ENCODE measurements at regions not wholly inside any gene's neighbourhood (a gene's known extent, or its start where the extent isn't known, plus 50 kb on each side); places are given as distances from the start of the nearest gene placed in this dataset.

DNA sequence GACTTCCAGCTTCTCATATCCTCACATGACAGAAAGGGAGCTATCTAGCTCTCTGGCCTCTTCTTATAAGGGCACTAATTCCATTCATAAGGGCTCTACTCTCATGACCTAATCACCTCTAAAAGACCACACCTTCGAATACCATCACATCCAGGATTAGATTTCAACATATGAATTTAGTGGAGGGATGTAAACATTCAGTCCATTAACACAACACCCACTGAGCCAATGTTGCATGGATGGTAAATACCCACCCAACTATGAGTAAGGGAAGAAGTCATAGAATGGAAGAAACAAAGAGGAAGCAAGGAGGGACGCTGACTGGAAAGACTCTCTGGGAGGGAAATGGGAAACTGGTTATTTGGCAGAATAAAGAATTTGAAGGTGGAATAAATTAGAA is 112.6 kb upstream of the CCDC112 start:
- no peak for DNase-seq

DNA sequence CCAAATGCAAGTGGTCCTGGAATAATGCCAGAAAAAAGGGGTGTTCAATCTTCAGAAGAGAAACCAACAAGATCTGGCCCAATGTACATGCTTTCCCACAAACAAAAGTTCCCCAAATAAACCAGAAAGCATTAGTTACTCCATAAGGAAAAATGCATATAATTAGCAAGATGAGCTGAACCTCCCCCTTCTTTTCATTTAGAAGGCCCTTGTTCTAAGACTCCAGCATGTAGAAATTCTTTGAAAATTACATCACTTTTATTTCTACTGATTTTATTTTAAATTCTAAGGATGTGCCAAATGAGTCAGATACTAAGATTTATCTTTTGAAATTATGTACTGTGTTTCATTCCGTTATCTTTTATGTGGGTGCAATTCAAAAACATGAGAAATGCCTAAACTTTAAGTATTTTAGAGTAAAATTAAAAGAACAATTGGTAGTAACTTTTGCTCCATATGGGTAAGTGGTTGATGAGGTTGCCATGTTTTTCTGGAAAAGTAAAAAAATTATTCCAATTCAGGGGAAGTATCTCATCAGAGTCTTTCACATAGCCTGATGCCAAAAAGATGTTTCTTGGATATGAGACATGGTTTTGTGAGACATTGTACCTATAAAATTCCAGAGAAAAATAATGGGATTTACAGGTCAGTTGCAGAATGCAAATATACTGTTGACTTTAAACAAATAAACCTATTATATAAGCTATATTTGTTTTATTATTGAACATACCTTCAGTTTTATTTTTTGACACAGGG is 106.5 kb upstream of the CCDC112 start:
- DNase-seq = no peak

DNA sequence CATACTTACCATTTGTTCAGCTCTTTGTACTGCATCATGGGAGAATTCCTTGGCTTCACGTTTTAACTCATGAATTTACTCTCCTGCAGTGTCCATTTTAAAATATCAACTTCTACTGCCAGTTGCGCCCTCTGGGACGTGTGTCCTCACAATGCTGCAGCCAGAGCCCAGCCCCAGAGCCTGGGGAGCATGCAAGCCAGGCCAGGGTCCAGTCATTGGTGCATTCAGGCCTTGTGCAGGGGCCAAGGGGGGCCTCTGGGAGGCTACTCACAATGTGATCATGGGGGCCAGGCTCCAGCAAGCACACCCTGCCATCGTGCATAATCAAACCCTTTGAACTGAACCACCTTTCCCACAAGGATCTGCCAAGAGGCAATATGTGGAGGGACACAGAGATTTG is 105.6 kb upstream of the CCDC112 start:
- no peak for DNase-seq

DNA sequence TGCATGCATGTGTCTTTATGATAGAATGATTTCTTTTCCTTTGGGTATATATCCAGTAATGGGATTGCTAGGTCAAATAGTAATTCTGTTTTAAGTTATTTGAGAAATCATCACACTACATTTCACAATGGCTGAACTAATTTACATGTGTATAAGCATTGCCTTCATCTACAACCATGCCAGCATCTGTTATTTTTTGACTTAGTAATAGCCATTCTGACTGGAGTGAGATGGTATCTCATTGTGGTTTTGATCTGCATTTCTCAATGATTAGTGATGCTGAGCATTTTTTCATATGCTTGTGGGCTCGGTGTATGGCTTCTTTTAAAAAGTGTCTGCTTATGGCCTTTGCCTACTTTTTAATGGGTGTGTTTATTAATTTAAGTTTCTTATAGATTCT is 102.3 kb upstream of the CCDC112 start:
- DNase-seq = no peak

DNA sequence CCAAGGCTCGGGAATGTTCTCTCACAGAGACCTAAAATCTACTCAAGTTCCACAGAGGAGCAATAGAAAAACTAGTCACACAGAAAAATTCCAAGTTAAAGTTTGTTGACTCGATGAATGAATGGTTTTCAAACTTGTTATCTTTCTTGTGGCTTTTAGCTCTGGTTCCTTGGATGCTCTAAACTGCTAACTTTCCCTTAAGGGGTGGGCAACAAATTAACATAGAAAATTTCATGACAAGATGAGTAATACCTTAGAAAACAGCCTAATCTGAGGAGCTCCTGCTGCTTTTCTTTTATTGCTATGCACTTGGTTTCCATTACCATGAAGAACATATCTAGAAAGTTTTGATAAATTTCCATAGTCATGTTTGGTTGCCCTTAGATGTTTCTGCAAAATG is 100.2 kb upstream of the CCDC112 start:
- DNase-seq = no peak

DNA sequence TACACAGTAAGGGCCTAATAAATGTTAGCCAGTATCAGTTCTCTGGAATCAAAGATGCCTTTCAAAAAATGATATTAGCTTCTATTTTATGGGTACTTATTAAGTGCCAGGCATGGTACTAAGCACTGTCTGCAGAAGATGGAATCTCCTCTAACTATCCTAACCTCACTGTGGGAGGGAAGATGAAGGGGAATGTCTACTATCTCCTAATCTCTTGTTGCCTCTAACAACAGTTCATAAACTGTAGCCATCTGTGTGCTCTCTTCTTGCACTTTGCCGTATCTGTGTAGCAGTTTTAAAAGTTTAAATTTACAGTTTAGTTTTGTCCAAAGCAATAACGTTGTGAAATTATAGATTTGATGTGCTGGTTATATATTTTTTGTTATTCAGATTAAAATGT is 99.6 kb upstream of the CCDC112 start:
- DNase-seq = no peak

DNA sequence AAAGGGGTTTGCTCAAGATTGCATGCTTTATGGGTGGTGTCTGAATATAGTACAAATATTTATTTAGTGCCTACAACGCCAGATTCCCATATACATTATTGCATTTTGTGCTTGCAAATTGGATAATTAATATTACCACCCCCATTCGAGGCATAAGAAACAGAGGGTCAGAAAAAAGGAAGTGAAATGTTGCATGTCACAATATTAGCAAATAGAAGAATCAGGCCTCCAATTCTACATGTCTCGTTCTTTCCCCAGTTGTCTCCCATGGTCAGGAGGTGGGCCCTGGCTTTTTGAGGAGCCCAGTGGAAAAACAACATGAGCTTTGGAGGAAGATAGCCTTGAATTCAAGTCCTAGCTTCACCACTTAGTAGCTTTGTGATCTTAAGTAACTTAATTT is 98.1 kb upstream of the CCDC112 start:
- no peak for DNase-seq

DNA sequence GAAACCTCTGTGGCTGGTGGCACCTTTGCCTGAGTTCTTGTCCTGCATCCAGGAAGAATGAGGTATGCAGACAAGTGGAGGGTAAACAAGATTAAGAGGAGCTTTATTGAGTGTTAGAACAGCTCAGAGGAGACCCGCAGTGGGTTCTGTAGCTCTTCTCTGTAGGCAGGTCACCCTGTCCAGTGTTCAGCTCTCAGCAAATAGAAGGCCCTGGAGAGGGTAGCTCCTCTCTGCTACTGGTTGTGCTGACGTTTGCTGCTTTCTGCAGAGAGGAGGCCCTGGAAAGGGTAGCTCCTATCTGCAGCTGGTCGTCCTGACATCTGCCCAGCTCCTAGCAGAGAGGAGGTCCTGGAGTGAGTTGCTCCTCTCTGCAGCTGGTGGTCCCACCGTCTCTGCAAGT is 96.8 kb upstream of the CCDC112 start:
- no peak for DNase-seq

DNA sequence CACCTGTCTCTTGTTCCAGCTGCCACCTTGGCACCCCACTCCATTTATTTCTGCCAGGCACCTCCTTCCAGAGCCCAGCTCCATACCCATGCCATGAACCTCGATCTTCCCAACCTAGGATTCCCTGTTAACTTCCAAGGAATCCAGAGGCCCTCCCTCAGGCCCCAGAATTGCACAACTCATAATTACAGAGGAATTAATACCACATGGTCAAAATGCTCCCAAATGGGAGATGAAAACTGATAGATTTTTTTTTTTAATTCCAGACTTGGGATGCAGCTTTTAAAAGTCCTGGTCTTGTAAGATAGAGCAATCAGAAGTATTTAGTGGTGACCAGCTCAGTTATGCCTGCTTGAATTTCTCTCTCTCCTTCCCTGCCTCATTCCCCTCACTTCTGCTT is 96.2 kb upstream of the CCDC112 start:
- DNase-seq = no peak

DNA sequence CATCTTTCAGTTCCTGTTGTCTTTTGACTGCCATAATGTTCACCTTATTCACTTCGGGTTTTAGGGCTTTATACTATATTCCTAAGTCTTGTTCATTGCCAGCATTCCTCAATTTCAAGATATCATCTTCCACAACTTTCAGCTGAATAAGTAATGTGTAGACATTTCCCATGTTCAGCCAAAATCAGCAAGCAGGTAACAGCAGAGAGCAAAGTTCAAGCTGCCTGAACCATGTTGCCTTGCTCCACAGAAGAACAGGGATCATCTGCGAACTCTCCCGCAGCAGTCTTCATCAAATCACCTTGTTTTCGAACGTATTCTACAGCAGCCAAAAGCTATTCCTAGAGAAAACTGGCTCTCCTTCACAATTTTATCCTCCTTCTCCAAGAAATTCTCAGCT is 95.3 kb upstream of the CCDC112 start:
- DNase-seq = no peak

DNA sequence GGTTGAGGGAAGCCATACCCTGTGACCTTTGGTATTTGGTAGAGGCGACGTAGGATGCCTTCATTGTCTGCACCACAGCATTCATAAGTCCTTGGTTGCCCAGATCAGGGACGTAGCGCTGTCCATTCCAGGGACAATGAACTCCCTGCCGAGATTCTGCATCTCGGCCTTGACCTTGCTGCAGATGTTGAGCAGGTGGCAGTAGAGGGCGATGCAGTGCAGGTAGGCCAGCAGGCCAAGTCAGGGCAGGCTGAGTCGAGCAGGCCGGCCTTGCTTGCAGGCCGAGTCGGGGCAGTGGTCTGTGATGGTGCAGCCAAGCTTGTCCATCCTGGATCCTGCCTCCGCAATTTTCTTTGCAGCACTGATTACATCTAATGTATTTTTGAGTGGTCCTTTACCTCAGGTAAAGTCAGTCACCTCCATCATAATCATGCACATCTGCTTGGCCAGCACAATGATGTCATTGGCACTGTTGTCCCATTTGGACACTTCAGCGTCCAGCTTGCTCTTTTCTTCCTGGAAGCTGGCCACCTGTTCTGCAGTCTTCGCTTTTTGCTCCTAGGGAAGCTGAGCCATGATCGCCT is 93.4 kb upstream of the CCDC112 start:
- DNase-seq = no peak

DNA sequence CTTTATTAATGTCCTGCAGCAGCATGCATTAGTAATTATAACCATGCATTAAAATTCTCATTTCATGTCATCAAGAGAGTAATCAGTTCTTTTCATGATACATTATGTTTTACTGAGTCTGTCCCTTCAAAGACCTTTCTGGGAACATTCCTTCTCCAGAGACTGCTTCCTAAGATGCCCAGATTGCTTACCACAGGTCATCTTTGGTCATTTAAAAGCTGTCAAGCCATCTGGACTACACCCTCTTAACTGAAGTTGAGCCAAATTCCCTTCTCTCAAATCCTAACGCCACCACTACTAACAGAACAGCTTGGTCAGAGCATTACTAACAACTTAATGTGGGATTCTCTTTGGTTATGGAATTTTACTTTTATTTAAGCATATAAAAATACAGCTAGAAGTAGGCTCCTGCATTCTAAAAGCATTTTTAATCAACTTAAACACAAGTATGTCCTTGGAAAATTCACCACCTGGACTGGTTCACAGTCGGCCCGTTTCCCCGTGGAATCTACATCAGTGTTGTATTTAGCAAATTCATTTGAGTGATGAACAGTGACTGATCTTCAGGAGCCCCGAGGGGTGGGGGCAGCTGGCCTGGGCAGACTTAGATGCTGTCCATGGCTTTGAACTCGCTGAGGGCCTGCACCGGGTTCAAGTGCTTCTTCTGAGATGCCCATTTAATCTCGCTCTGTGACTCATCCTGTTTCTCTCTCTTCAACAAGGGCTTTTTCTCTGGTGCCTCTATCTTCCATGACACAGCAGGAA is 92.8 kb upstream of the CCDC112 start:
- DNase-seq = peak in 1 of 58 donors; percentile 12

DNA sequence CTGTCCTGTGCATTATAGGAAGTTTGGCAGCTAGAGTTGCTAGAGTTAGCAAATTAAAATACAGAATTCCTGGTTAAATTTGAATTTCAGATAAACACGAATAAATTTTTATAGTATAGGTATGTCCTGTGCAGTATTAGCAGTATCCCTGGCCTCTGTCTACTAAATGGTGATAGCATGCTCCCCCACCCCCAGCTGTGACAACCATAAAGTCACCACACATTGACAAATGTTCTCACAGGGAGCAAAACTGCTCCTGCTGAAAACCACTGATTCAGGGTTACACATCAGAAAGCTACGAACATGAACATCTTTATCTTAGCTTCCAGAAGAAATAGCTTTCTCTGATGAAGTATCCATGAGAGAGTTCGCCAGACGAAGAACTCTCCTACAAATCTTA is 91.8 kb upstream of the CCDC112 start:
- DNase-seq = no peak

DNA sequence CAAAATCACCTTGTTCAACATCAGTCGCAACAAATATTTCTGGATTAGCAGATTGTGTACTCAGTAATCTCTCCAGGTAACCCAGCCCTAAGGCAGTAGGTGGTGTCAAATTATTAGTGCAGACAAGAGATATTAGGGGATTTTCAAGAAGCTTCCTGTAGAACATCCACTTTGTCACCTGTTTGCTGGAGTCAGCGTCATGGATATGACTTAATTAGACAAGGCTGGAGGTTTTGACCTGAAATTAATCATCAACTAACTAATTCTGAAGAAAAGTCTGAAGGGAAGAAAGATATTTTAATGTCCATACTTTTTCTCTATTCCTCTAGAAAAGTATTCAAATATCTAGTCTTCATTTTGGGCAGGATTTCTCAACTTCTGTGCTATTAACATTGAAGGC is 91.4 kb upstream of the CCDC112 start:
- no peak for DNase-seq

DNA sequence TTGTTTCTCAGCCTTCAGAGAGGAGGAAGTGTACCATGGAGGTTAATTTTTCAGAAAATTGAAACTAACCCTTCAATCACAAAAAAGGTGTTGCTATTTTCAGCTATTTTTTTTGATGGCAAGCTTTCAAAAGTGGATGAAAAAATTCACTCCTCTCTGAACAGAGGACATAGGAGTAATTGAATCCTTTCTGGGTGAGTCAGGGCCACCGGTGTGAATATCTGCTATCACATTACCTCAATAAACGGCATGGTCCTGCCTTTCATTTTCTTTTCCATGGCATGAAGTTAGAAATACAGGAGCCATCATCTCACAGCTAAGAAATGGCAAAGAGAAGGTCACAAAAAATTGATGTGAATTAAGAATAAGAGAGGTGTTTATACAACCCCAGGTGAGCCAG is 90.2 kb upstream of the CCDC112 start:
- DNase-seq = no peak

DNA sequence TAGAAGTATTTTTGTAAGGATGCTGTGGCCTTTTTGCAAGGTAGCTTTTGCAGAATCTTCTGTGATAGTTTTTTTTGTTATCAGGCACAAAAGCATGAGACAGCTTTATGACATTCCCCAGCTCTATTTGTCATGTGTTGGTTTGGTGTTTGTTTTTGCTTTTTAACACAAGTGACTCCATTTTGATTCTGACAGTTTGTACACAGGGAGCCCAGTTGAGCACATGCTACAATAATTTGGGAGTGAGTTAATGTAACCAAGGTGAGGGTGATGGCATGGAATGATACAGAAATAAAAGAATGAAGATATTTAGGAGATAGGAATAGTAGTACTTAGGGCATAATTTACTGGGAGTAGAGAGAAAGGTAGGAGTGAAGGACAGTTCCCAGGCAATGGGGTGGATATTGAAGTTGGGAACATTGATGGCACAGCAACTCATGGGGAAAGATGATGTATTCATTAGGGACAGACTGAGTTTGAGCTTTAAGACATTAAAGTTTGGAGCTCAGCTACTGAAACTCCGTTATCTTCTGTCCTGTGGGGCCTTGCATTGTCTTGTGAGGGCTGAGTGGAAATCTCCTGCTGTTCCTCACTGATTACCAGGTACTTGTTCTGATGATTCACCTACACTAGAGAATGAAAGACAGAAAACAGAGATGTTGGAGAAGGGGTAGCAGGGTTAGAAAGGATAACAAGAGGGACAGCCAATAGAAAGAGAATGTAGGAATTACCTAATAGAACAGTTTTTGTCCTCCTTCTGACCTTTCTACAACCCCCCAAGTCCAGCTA is 88.3 kb upstream of the CCDC112 start:
- no peak for DNase-seq

DNA sequence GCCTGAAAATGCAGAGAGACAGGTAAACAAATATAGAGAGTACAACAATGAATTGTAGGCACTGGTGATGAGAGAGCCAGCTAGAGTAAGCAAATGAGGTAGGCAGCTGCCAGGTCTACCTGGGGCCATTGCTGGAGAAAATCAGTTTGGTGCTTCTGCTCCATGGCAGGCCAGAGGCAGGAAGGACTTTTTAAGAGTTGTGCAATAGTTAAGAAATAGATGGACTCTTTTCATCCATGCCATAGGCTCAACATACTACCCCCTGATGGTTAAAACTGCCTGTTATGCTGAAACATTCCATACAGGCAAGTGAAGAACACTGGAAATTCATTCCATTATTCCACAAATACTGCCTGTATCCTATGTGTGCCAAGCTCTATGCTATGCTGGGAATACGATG is 86.5 kb upstream of the CCDC112 start:
- no peak for DNase-seq

DNA sequence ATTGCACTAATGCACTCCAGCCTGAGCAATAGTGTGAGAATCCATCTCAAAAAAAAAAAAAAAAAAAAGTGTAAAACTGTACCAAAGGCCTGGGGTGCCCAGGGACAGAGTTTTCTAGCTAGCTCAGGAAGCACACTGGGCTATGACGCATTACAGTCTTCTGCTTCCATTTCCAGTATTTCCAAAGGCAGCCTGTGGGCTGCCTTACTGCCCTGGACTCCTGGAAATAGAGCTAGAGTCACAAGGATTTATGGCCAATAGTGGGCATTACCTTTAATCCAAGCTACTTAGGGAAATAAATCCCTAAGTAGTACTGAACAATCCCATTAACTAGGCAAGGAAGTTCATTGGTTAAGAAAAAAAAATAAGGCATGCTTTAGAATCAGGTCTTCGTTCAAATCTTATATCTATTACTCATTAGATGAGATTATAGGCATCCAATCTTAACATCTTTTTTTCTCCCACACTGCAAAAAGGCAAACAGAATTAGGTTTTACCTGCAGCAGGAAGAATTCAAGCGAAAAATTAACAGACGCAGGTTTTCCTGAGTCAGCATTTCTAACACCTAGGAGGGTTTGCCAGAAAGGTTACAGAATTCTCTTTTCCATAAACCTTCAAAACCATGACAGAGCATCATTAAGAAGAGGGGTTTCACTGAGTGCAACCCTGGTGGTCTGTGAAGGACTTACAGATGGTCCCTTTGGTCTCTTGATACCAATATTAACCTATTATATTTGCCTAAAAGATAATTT is 85.6 kb upstream of the CCDC112 start:
- no peak for DNase-seq

DNA sequence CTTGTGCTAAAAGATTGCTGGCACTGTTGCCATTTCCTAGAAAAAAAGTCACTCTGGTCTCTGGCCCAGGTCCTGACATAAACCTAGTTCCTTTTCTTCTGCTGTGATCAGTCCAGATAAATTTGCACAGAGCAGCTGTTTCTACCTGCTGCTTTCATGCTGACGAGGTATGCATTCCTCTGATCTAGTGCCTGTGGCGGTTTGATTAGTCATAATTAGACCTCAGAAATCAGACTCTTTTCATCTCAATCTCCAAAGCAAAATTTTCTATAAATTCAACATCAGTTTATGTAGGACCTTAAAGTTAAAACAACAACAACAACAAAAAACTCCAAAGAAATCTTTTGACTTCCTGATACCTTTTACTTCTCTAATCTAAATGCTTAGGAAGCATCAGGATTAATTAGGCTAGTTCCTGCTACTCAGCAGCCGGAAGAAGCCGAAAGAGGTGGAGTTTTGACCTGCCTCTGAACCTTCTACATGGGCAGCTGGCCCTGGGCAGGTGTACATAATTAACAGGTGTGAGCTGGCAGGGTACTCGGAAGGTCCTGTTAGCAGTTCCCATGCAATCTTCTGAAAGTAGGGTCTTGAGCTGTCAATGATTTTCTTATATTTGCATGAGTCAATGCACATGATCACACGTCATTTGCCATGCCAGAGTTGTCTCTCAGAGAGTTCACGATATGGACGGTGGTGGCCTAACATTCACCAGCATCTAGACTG is 83.3 kb upstream of the CCDC112 start:
- no peak for DNase-seq

DNA sequence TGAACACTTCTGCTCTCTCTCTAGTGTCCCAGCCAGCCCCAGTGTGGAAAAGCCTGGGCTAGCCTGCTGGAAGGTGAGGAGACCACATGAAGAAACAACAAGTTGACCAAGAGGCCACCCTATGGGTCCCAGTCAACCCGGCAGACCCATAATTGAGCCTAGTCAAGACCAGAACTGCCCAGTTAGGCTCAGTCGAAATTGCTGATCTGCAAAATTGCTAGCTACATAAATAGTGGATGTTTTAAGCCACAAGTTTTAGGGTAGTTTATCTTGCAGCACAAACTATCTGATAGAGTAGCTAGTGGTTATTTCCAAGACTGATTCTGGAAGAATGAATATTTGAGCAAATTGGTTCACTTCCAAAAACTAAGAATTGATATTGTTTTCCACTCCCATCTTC is 82.3 kb upstream of the CCDC112 start:
- no peak for DNase-seq
